ENCODE measurements at regions not wholly inside any gene's neighbourhood (a gene's known extent, or its start where the extent isn't known, plus 50 kb on each side); places are given as distances from the start of the nearest gene placed in this dataset.

- no peaks in the 10 kb centered on the region for H3K27me3 ChIP-seq (ENCODE audit: insufficient read depth, low read length)
- no peaks in the 10 kb centered on the region for H3K4me1 ChIP-seq (ENCODE audit: control insufficient read depth in 1 of 2, insufficient read depth in 2 of 2, low read length in 2 of 2)
- no peaks in the 10 kb centered on the region for H3K79me1 ChIP-seq (ENCODE audit: low read length)
- WGBS (ENCODE audit: extremely low coverage, insufficient coverage, insufficient read length) = no CpG with 5 or more reads among the region's 1 CpG
- H2BK120ac ChIP-seq (ENCODE audit: insufficient read depth, low read length, poor library complexity) = no peak overlapping the region
- no peaks in the 10 kb centered on the region for H3K9me3 ChIP-seq (ENCODE audit: insufficient read depth, low read depth, low read length)
- H3K4ac ChIP-seq (ENCODE audit: low read depth, low read length) = no peak overlapping the region
- H2AK5ac ChIP-seq (ENCODE audit: low read length) = no peak overlapping the region
- no peak overlapping the region for H3K14ac ChIP-seq (ENCODE audit: low read length)
- H3K4me3 ChIP-seq (ENCODE audit: low read depth, low read length) = no peak overlapping the region
- no peak overlapping the region for H3K9ac ChIP-seq (ENCODE audit: low read length)
- DNase-seq = no peak
- no peak overlapping the region for H3K4me2 ChIP-seq (ENCODE audit: low read length)
- no peak overlapping the region for H3K23ac ChIP-seq (ENCODE audit: low read length)
- H4K91ac ChIP-seq (ENCODE audit: low read depth, low read length) = no peak overlapping the region
- no peaks in the 10 kb centered on the region for H3K79me2 ChIP-seq (ENCODE audit: control insufficient read depth, insufficient read depth, low read length, poor library complexity)
- no peak overlapping the region for H4K8ac ChIP-seq (ENCODE audit: low read depth, low read length)
- no peak overlapping the region for H4K12ac ChIP-seq (ENCODE audit: low read depth, low read length)
- H3K18ac ChIP-seq (ENCODE audit: low read length) = no peak overlapping the region
- H3K27ac ChIP-seq (ENCODE audit: low read depth, low read length) = no peak overlapping the region
- H3K36me3 ChIP-seq (ENCODE audit: control insufficient read depth in 1 of 2, insufficient read depth in 2 of 2, low read length in 2 of 2) = no peaks in the 10 kb centered on the region
- no peak overlapping the region for H2AFZ ChIP-seq (ENCODE audit: insufficient read depth, low read length, poor library complexity)
- H2BK12ac ChIP-seq (ENCODE audit: low read length) = no peak overlapping the region
- H2BK5ac ChIP-seq (ENCODE audit: low read depth, low read length, poor library complexity) = no peak overlapping the region
These were observed 1585.2 kb upstream of the TENM4 start for GRCh38 chr11:81026032-81026431.

- H3K4me2 ChIP-seq (ENCODE audit: low read length) = no peak overlapping the region
- no peak overlapping the region for H3K4ac ChIP-seq (ENCODE audit: low read depth, low read length)
- no peak overlapping the region for H2BK120ac ChIP-seq (ENCODE audit: insufficient read depth, low read length, poor library complexity)
- no peak overlapping the region for H3K9ac ChIP-seq (ENCODE audit: low read length)
- H3K27me3 ChIP-seq (ENCODE audit: insufficient read depth, low read length) = no peaks in the 10 kb centered on the region
- H3K79me2 ChIP-seq (ENCODE audit: control insufficient read depth, insufficient read depth, low read length, poor library complexity) = no peaks in the 10 kb centered on the region
- no peak overlapping the region for H2BK5ac ChIP-seq (ENCODE audit: low read depth, low read length, poor library complexity)
- no peak overlapping the region for H3K18ac ChIP-seq (ENCODE audit: low read length)
- no CpG with 5 or more reads among the region's 1 CpG for WGBS (ENCODE audit: extremely low coverage, insufficient coverage, insufficient read length)
- no peaks in the 10 kb centered on the region for H3K36me3 ChIP-seq (ENCODE audit: control insufficient read depth in 1 of 2, insufficient read depth in 2 of 2, low read length in 2 of 2)
- no peaks in the 10 kb centered on the region for H3K4me1 ChIP-seq (ENCODE audit: control insufficient read depth in 1 of 2, insufficient read depth in 2 of 2, low read length in 2 of 2)
- no peak for DNase-seq
- no peak overlapping the region for H4K8ac ChIP-seq (ENCODE audit: low read depth, low read length)
- no peak overlapping the region for H4K12ac ChIP-seq (ENCODE audit: low read depth, low read length)
- H4K91ac ChIP-seq (ENCODE audit: low read depth, low read length) = no peak overlapping the region
- no peak overlapping the region for H3K4me3 ChIP-seq (ENCODE audit: low read depth, low read length)
- no peaks in the 10 kb centered on the region for H3K79me1 ChIP-seq (ENCODE audit: low read length)
- H2AK5ac ChIP-seq (ENCODE audit: low read length) = no peak overlapping the region
- H3K27ac ChIP-seq (ENCODE audit: low read depth, low read length) = no peak overlapping the region
- no peak overlapping the region for H3K23ac ChIP-seq (ENCODE audit: low read length)
- no peak overlapping the region for H2BK12ac ChIP-seq (ENCODE audit: low read length)
- H2AFZ ChIP-seq (ENCODE audit: insufficient read depth, low read length, poor library complexity) = no peak overlapping the region
- H3K9me3 ChIP-seq (ENCODE audit: insufficient read depth, low read depth, low read length) = no peaks in the 10 kb centered on the region
- no peak overlapping the region for H3K14ac ChIP-seq (ENCODE audit: low read length)
These were observed 1581.2 kb upstream of the TENM4 start for GRCh38 chr11:81022057-81022456.

GRCh38 chr11:81010631-81011030, 1569.8 kb upstream of the TENM4 start:
- Histone ChIP-seq H2BK120ac (ENCODE audit: insufficient read depth, low read length, poor library complexity) (no peak overlapping the region), H3K4me2 (ENCODE audit: low read length) (no peak overlapping the region), H3K27me3 (ENCODE audit: insufficient read depth, low read length) (no peaks in the 10 kb centered on the region), H3K14ac (ENCODE audit: low read length) (no peak overlapping the region), H3K79me2 (ENCODE audit: control insufficient read depth, insufficient read depth, low read length, poor library complexity) (no peaks in the 10 kb centered on the region), H3K4ac (ENCODE audit: low read depth, low read length) (no peak overlapping the region), H2BK5ac (ENCODE audit: low read depth, low read length, poor library complexity) (no peak overlapping the region), H2BK12ac (ENCODE audit: low read length) (no peak overlapping the region), H3K4me3 (ENCODE audit: low read depth, low read length) (no peak overlapping the region), H3K79me1 (ENCODE audit: low read length) (no peaks in the 10 kb centered on the region), H2AK5ac (ENCODE audit: low read length) (no peak overlapping the region), H3K18ac (ENCODE audit: low read length) (no peak overlapping the region), H3K36me3 (ENCODE audit: control insufficient read depth in 1 of 2, insufficient read depth in 2 of 2, low read length in 2 of 2) (no peaks in the 10 kb centered on the region), H3K27ac (ENCODE audit: low read depth, low read length) (no peak overlapping the region), H2AFZ (ENCODE audit: insufficient read depth, low read length, poor library complexity) (no peak overlapping the region), H4K12ac (ENCODE audit: low read depth, low read length) (no peak overlapping the region), H3K4me1 (ENCODE audit: control insufficient read depth in 1 of 2, insufficient read depth in 2 of 2, low read length in 2 of 2) (no peaks in the 10 kb centered on the region), H4K8ac (ENCODE audit: low read depth, low read length) (no peak overlapping the region), H3K9ac (ENCODE audit: low read length) (no peak overlapping the region), H4K91ac (ENCODE audit: low read depth, low read length) (no peak overlapping the region), H3K9me3 (ENCODE audit: insufficient read depth, low read depth, low read length) (no peaks in the 10 kb centered on the region), H3K23ac (ENCODE audit: low read length) (no peak overlapping the region)
- DNase-seq = no peak
- WGBS (ENCODE audit: extremely low coverage, insufficient coverage, insufficient read length) = no CpG with 5 or more reads among the region's 3 CpGs

- Histone ChIP-seq H3K36me3 (ENCODE audit: control insufficient read depth in 1 of 2, insufficient read depth in 2 of 2, low read length in 2 of 2) (no peaks in the 10 kb centered on the region), H3K23ac (ENCODE audit: low read length) (no peak overlapping the region), H3K27ac (ENCODE audit: low read depth, low read length) (no peak overlapping the region), H2BK120ac (ENCODE audit: insufficient read depth, low read length, poor library complexity) (no peak overlapping the region), H4K8ac (ENCODE audit: low read depth, low read length) (no peak overlapping the region), H3K79me1 (ENCODE audit: low read length) (no peaks in the 10 kb centered on the region), H4K12ac (ENCODE audit: low read depth, low read length) (no peak overlapping the region), H3K4me3 (ENCODE audit: low read depth, low read length) (no peak overlapping the region), H2BK5ac (ENCODE audit: low read depth, low read length, poor library complexity) (no peak overlapping the region), H3K79me2 (ENCODE audit: control insufficient read depth, insufficient read depth, low read length, poor library complexity) (no peaks in the 10 kb centered on the region), H2AK5ac (ENCODE audit: low read length) (no peak overlapping the region), H3K18ac (ENCODE audit: low read length) (no peak overlapping the region), H4K91ac (ENCODE audit: low read depth, low read length) (no peak overlapping the region), H3K9ac (ENCODE audit: low read length) (no peak overlapping the region), H3K4me2 (ENCODE audit: low read length) (no peak overlapping the region), H3K4me1 (ENCODE audit: control insufficient read depth in 1 of 2, insufficient read depth in 2 of 2, low read length in 2 of 2) (no peaks in the 10 kb centered on the region), H3K14ac (ENCODE audit: low read length) (no peak overlapping the region), H3K9me3 (ENCODE audit: insufficient read depth, low read depth, low read length) (no peaks in the 10 kb centered on the region), H2BK12ac (ENCODE audit: low read length) (no peak overlapping the region), H3K4ac (ENCODE audit: low read depth, low read length) (no peak overlapping the region), H3K27me3 (ENCODE audit: insufficient read depth, low read length) (no peaks in the 10 kb centered on the region), H2AFZ (ENCODE audit: insufficient read depth, low read length, poor library complexity) (no peak overlapping the region)
- peak in 1 of 2 donors; percentile 10 for DNase-seq
- WGBS (ENCODE audit: extremely low coverage, insufficient coverage, insufficient read length) = no CpG with 5 or more reads among the region's 2 CpGs
These were observed 1566.2 kb upstream of the TENM4 start for GRCh38 chr11:81007046-81007445.

All from trophoblast cell (in vitro differentiated cells and primary cell).